ENCODE measurements at regions not wholly inside any gene's neighbourhood (a gene's known extent, or its start where the extent isn't known, plus 50 kb on each side); places are given as distances from the start of the nearest gene placed in this dataset.

- TF ChIP-seq HNF4A (conservative IDR thresholded peaks at IDR 0.05): no peak
- no peak for TF ChIP-seq REST (IDR thresholded peaks at IDR 0.05)
- Histone ChIP-seq H3K9me3 (ENCODE audit: control insufficient read depth in 4 of 4, low read length in 3 of 4) (no peaks in the 10 kb centered on the region), H3K27ac (ENCODE audit: low read depth in 1 of 2, low read length in 2 of 2) (no peak overlapping the region), H3K4me3 (ENCODE audit: low read depth in 1 of 3, low read length in 3 of 3) (no peak overlapping the region), H3K36me3 (ENCODE audit: control insufficient read depth in 4 of 4, insufficient read depth in 3 of 4, low read depth in 1 of 4, low read length in 3 of 4) (no peaks in the 10 kb centered on the region), H3K4me1 (ENCODE audit: control insufficient read depth in 4 of 4, insufficient read depth in 4 of 4, low read length in 3 of 4) (no peaks in the 10 kb centered on the region), H3K27me3 (ENCODE audit: control insufficient read depth in 4 of 4, insufficient read depth in 4 of 4, low read length in 3 of 4) (peaks cover 0 to 5% (median 0%) of the 10 kb centered on the region in 4 donors), H3K9ac (ENCODE audit: low read depth in 1 of 2, low read length in 2 of 2) (no peak overlapping the region)
- no peak for DNase-seq (ENCODE audit: low spot score)
These were observed 192.9 kb upstream of the OR4E1 start for GRCh38 chr14:21866479-21866878.

- no peak for DNase-seq (ENCODE audit: low spot score)
- no peak overlapping the region for H3K27ac ChIP-seq (ENCODE audit: low read depth in 1 of 2, low read length in 2 of 2)
- H3K9ac ChIP-seq (ENCODE audit: low read depth in 1 of 2, low read length in 2 of 2): no peak overlapping the region
- no peak overlapping the region for H3K4me3 ChIP-seq (ENCODE audit: low read depth in 1 of 3, low read length in 3 of 3)
- H3K36me3 ChIP-seq (ENCODE audit: control insufficient read depth in 4 of 4, insufficient read depth in 3 of 4, low read depth in 1 of 4, low read length in 3 of 4): no peaks in the 10 kb centered on the region
- TF ChIP-seq RXRA (IDR thresholded peaks at IDR 0.05): no peak
- no peaks in the 10 kb centered on the region for H3K9me3 ChIP-seq (ENCODE audit: control insufficient read depth in 4 of 4, low read length in 3 of 4)
- 69% methylated on average over 2 of the region's 2 CpGs for WGBS
- no peaks in the 10 kb centered on the region for H3K4me1 ChIP-seq (ENCODE audit: control insufficient read depth in 4 of 4, insufficient read depth in 4 of 4, low read length in 3 of 4)
- peaks cover 0 to 7% (median 1%) of the 10 kb centered on the region in 4 donors for H3K27me3 ChIP-seq (ENCODE audit: control insufficient read depth in 4 of 4, insufficient read depth in 4 of 4, low read length in 3 of 4)
These were observed 189.7 kb upstream of the OR4E1 start for GRCh38 chr14:21863289-21863688.

- WGBS: 75% methylated on average over 4 of the region's 4 CpGs
- no peaks in the 10 kb centered on the region for H3K9me3 ChIP-seq (ENCODE audit: control insufficient read depth in 4 of 4, low read length in 3 of 4)
- no peak for DNase-seq (ENCODE audit: low spot score)
- H3K27ac ChIP-seq (ENCODE audit: low read depth in 1 of 2, low read length in 2 of 2): no peak overlapping the region
- TF ChIP-seq ZBTB33 (IDR thresholded peaks at IDR 0.05): no peak
- TF ChIP-seq MAX (IDR thresholded peaks at IDR 0.05): no peak
- TF ChIP-seq TAF1 (conservative IDR thresholded peaks at IDR 0.05): no peak
- TF ChIP-seq RAD21 (IDR thresholded peaks at IDR 0.05): no peak
- no peak for TF ChIP-seq FOXA1 (IDR thresholded peaks at IDR 0.05)
- peaks cover 0 to 7% (median 1%) of the 10 kb centered on the region in 4 donors for H3K27me3 ChIP-seq (ENCODE audit: control insufficient read depth in 4 of 4, insufficient read depth in 4 of 4, low read length in 3 of 4)
- no peak overlapping the region for H3K4me3 ChIP-seq (ENCODE audit: low read depth in 1 of 3, low read length in 3 of 3)
- H3K9ac ChIP-seq (ENCODE audit: low read depth in 1 of 2, low read length in 2 of 2): no peak overlapping the region
- H3K36me3 ChIP-seq (ENCODE audit: control insufficient read depth in 4 of 4, insufficient read depth in 3 of 4, low read depth in 1 of 4, low read length in 3 of 4): no peaks in the 10 kb centered on the region
- no peaks in the 10 kb centered on the region for H3K4me1 ChIP-seq (ENCODE audit: control insufficient read depth in 4 of 4, insufficient read depth in 4 of 4, low read length in 3 of 4)
These were observed 187.5 kb upstream of the OR4E1 start for GRCh38 chr14:21861153-21861552.

Measured in liver (tissue), 7 donors.